GM23248 (cell line): ENCODE measurements at regions not wholly inside any gene's neighbourhood (a gene's known extent, or its start where the extent isn't known, plus 50 kb on each side); places are given as distances from the start of the nearest gene placed in this dataset.

Source experiments
- EZH2 ChIP-seq: fragments of 200-600 bp; sonication (generic); IDR thresholded peaks from 2 replicates; pipeline ENCODE4 v1.6.1; 2018; ENCODE audit warnings: antibody characterized with exemption, mild to moderate bottlenecking; ENCODE audit not compliant: insufficient read depth, poor library complexity, severe bottlenecking
- EZH2phosphoT487 ChIP-seq: fragments of 200-600 bp; sonication (generic); IDR thresholded peaks from 2 replicates; pipeline ENCODE4 v1.6.1; 2018; ENCODE audit warnings: antibody characterized with exemption, moderate library complexity, mild to moderate bottlenecking, low read depth; ENCODE audit not compliant: insufficient read depth

DNA sequence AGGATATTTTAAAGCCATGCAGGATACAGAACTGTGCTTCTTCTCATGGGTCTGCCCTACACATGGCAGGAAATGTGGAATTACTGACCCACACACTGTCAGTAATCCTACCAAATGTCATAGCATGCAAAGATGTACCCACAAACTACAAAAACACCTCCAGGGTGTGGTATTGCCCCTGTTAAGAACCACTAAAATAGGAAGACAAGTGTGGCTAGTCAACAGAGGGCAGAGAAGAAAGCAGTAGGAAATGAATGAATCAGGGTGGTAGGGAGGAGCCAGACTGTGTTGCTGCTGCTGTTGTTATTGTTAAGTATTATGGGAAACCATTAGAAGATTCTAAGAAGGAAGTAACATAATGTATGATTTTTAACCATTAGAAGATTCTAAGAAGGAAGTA lies 556.7 kb upstream of the ACVR2A start:
- TF ChIP-seq EZH2 = no peak
- no peak for TF ChIP-seq EZH2phosphoT487
